Stimulated activated CD8-positive, alpha-beta memory T cell treated with anti-CD3 and anti-CD28 coated beads, Interleukin-12 subunit alpha, Interleukin-12 subunit beta, amount 100 ng/mL, for 24 hours (primary cell): ENCODE measurements at regions not wholly inside any gene's neighbourhood (a gene's known extent, or its start where the extent isn't known, plus 50 kb on each side); places are given as distances from the start of the nearest gene placed in this dataset.
A peak's percentile ranks its signal among the peaks of the same experiment; 100 is the strongest.
"Not testable (repeated sequence)": the region's sequence is repeated elsewhere in the genome, so short reads cannot be mapped to it uniquely, and the experiment has no call there.

Source experiments
- DNase-seq: peaks from one replicate; pipeline ENCODE4 v3.0.0-alpha.2; 2020; ENCODE audit errors: extremely low read depth

- not testable (repeated sequence) for DNase-seq
Observed at GRCh38 chr3:10736444-10736843, 79.6 kb upstream of the SLC6A11 start.

GRCh38 chr3:10737785-10738184 lies 78.2 kb upstream of the SLC6A11 start:
- DNase-seq: no peak

GRCh38 chr3:10738688-10739372 lies 77.2 kb upstream of the SLC6A11 start:
- peak; percentile 30 for DNase-seq

GRCh38 chr3:10740954-10741353 lies 75.1 kb upstream of the SLC6A11 start:
- no peak for DNase-seq

GRCh38 chr3:10741891-10742671 lies 73.9 kb upstream of the SLC6A11 start:
- no peak for DNase-seq

- no peak for DNase-seq
Observed at GRCh38 chr3:10743366-10744097, 72.5 kb upstream of the SLC6A11 start.

GRCh38 chr3:10744098-10744465 lies 71.9 kb upstream of the SLC6A11 start:
- no peak for DNase-seq

- DNase-seq: no peak
Observed at GRCh38 chr3:10745392-10745791, 70.6 kb upstream of the SLC6A11 start.

GRCh38 chr3:10746001-10746400 lies 70.0 kb upstream of the SLC6A11 start:
- no peak for DNase-seq

GRCh38 chr3:10746684-10747083 lies 69.3 kb upstream of the SLC6A11 start:
- no peak for DNase-seq

GRCh38 chr3:10747341-10747740 lies 68.7 kb upstream of the SLC6A11 start:
- DNase-seq: no peak

GRCh38 chr3:10748040-10748439 lies 68.0 kb upstream of the SLC6A11 start:
- DNase-seq: no peak

GRCh38 chr3:10753964-10754363 lies 62.1 kb upstream of the SLC6A11 start:
- DNase-seq: no peak

GRCh38 chr3:10756546-10756945 lies 59.5 kb upstream of the SLC6A11 start:
- no peak for DNase-seq

- no peak for DNase-seq
Observed at GRCh38 chr3:10757021-10757820, 58.8 kb upstream of the SLC6A11 start.

GRCh38 chr3:10757821-10758130 lies 58.3 kb upstream of the SLC6A11 start:
- no peak for DNase-seq

- no peak for DNase-seq
Observed at GRCh38 chr3:10758304-10759037, 57.6 kb upstream of the SLC6A11 start.

- no peak for DNase-seq
Observed at GRCh38 chr3:10759495-10759894, 56.5 kb upstream of the SLC6A11 start.

GRCh38 chr3:10760199-10760598 lies 55.8 kb upstream of the SLC6A11 start:
- DNase-seq: no peak

- no peak for DNase-seq
Observed at GRCh38 chr3:10761583-10761982, 54.4 kb upstream of the SLC6A11 start.

- no peak for DNase-seq
Observed at GRCh38 chr3:10762116-10762515, 53.9 kb upstream of the SLC6A11 start.
